ENCODE measurements at regions not wholly inside any gene's neighbourhood (a gene's known extent, or its start where the extent isn't known, plus 50 kb on each side); places are given as distances from the start of the nearest gene placed in this dataset.

- Mint-ChIP-seq H3K27me3 (ENCODE audit: low read depth) (no peaks in the 10 kb centered on the region), H3K4me3 (no peak overlapping the region), H3K36me3 (ENCODE audit: low read depth) (no peaks in the 10 kb centered on the region), H3K27ac (no peak overlapping the region), H3K9me3 (ENCODE audit: insufficient read depth) (no peaks in the 10 kb centered on the region), H3K4me1 (ENCODE audit: low read depth) (no peaks in the 10 kb centered on the region)
- CTCF ChIA-PET = no interaction called here
- no peak for DNase-seq
- POLR2A ChIA-PET = no interaction called here
- ATAC-seq = no peak
These were observed 124.4 kb downstream of the TTLL2 start for GRCh38 chr6:167449094-167449861.

GRCh38 chr6:167450626-167451025 is 125.7 kb downstream of the TTLL2 start:
- Mint-ChIP-seq H3K4me3 (no peak overlapping the region), H3K36me3 (ENCODE audit: low read depth) (no peaks in the 10 kb centered on the region), H3K27ac (no peak overlapping the region), H3K27me3 (ENCODE audit: low read depth) (no peaks in the 10 kb centered on the region), H3K4me1 (ENCODE audit: low read depth) (no peaks in the 10 kb centered on the region), H3K9me3 (ENCODE audit: insufficient read depth) (no peaks in the 10 kb centered on the region)
- CTCF ChIA-PET = no interaction called here
- no peak for ATAC-seq
- no peak for DNase-seq
- POLR2A ChIA-PET = no interaction called here

DNA sequence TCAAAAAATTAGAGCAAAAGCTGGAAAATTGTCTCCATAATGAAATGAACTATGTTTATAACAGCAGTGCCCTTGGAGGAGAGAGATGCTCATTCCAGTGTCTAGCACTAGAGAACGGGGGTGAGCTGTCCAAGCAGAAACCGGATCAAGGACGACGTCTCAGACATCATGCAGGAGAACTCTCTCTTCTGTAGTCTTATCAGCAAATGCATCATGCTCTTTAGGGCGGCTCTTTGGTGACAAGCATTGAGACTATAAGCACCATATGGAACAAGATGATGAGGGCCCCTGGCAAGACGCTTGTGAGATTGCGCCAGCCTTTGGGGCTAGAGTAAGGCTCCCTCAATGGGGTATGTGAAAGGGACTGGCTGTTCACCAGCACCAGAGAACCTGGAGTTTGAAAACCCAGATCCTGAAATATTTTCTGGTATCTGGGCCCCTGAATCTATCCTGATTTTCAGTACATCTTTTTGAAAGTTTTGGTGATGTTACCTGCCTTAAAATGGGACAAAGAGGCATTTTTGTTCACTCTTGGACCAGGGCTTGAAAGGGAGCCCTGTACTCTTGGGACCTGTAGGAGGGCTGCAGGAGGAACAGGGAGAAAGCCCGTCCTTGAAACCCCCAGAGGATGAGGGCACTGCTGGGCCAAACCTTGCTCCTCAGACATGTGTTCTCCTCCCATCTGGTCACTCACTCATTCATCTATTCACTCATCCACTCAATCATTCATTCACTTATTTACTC is 127.6 kb downstream of the TTLL2 start:
- Mint-ChIP-seq H3K27me3 (ENCODE audit: low read depth) (peaks cover 2% of the 10 kb centered on the region), H3K4me3 (no peak overlapping the region), H3K9me3 (ENCODE audit: insufficient read depth) (no peaks in the 10 kb centered on the region), H3K4me1 (ENCODE audit: low read depth) (no peaks in the 10 kb centered on the region), H3K36me3 (ENCODE audit: low read depth) (no peaks in the 10 kb centered on the region), H3K27ac (no peak overlapping the region)
- ATAC-seq = no peak
- DNase-seq = no peak
- ChIA-PET POLR2A (no interaction called here), CTCF (no interaction called here)

- DNase-seq = no peak
- Mint-ChIP-seq H3K27me3 (ENCODE audit: low read depth) (peaks cover 2% of the 10 kb centered on the region), H3K9me3 (ENCODE audit: insufficient read depth) (no peaks in the 10 kb centered on the region), H3K27ac (no peak overlapping the region), H3K4me3 (no peak overlapping the region), H3K36me3 (ENCODE audit: low read depth) (no peaks in the 10 kb centered on the region), H3K4me1 (ENCODE audit: low read depth) (no peaks in the 10 kb centered on the region)
- ATAC-seq = no peak
- ChIA-PET POLR2A (no interaction called here), CTCF (no interaction called here)
These were observed 128.2 kb downstream of the TTLL2 start for GRCh38 chr6:167453082-167453446.

- CTCF ChIA-PET = no interaction called here
- ATAC-seq = no peak
These were observed 129.1 kb downstream of the TTLL2 start for GRCh38 chr6:167454003-167454402.

DNA sequence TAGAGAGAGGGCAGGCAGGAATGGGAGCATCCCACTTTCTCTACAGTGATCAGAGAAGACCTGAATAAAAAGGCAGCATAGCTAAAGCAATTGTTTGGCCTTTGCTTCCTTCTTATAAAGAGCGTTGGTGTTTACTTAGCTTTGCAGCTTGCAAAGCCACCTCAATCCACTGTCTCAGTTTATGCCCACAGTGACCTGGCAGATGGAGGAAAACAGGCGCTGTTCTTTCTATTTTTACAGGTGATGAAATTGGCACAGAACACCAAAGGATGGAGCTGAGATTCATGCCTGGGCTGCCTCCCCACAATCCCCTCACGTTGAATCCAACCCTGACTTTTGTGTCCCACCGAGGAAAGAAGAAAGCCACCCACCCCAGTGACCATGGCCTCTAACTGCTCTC is 130.5 kb downstream of the TTLL2 start:
- Mint-ChIP-seq H3K36me3 (ENCODE audit: low read depth) (no peaks in the 10 kb centered on the region), H3K27me3 (ENCODE audit: low read depth) (peaks cover 5% of the 10 kb centered on the region), H3K4me3 (no peak overlapping the region), H3K9me3 (ENCODE audit: insufficient read depth) (no peaks in the 10 kb centered on the region), H3K27ac (no peak overlapping the region), H3K4me1 (ENCODE audit: low read depth) (no peaks in the 10 kb centered on the region)
- no peak for ATAC-seq
- no peak for DNase-seq
- POLR2A ChIA-PET = no interaction called here
- CTCF ChIA-PET = no interaction called here

More at GRCh38 chr6:167454003-167454402, 129.1 kb downstream of the TTLL2 start:
- Mint-ChIP-seq H3K27ac (no peak overlapping the region), H3K4me3 (no peak overlapping the region), H3K36me3 (ENCODE audit: low read depth) (no peaks in the 10 kb centered on the region), H3K9me3 (ENCODE audit: insufficient read depth) (no peaks in the 10 kb centered on the region), H3K4me1 (ENCODE audit: low read depth) (no peaks in the 10 kb centered on the region), H3K27me3 (ENCODE audit: low read depth) (peaks cover 2% of the 10 kb centered on the region)
- POLR2A ChIA-PET = no interaction called here
- no peak for DNase-seq

DNA sequence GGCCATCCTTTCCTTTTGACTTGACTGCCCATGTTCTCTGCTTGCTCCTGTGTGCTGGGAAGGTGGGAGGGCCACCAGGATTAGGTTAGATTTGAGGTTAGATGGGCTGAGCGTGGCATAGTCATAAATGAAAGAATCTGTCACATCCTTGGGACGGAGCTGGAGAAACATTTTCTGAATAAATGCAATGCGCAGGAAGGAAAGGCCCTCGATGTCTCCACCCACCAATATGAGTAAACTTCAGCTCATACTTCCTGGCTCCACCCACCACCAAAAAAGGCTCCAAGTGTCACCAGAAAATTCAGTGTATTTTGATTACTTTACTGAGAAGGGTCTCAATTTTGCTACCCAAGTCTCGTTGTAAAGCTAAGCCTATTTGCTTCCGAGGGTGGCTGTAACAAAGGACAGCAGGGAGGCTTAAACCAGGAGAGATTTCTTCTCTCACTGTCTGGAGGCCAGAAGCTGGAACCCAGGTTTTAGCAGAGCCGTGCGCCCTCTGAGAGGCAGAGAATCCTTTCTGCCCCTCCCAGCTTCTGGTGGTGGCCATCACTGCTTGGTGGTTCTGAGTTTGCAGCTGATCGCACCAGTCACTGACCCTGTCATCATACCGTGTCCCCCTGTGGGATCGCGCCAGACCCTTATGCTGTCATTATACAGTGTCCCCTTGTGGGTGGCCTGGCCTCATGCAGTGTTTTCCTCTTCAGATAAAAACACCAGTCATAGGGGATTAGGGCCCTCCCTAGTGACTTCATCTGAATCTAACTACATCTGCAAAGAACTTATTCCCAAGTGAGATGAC is 137.8 kb downstream of the TTLL2 start:
- Mint-ChIP-seq H3K27me3 (ENCODE audit: low read depth) (peaks cover 6% of the 10 kb centered on the region), H3K36me3 (ENCODE audit: low read depth) (no peaks in the 10 kb centered on the region), H3K27ac (no peak overlapping the region), H3K4me1 (ENCODE audit: low read depth) (no peaks in the 10 kb centered on the region), H3K4me3 (no peak overlapping the region), H3K9me3 (ENCODE audit: insufficient read depth) (no peaks in the 10 kb centered on the region)
- no peak for DNase-seq
- POLR2A ChIA-PET = no interaction called here
- no peak for ATAC-seq
- CTCF ChIA-PET = interaction anchor here (0.6 kb wide), 1 partner anchor 338 kb away, joined by 3 read pairs; no protein-coding TSS in a partner anchor

DNA sequence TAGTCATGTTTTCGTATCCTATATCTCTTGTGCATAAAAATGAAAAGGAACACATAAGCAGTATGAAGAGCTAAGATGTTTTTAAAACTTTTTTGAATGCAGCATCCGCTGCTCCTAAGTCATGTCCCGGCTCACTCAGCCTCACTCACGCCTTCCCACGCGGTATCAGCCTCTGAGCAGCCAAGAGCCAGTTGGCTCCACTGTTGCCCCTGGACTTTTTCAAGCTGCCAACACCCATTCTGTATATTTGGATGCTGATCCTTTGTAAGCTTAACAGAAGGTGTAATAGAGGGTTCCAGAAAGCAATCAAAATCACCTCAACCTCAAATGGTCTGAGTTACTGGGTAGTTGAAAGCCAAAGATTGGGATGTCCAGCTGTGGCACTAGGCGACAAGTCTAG is 139.3 kb downstream of the TTLL2 start:
- Mint-ChIP-seq H3K9me3 (ENCODE audit: insufficient read depth) (no peaks in the 10 kb centered on the region), H3K4me3 (no peak overlapping the region), H3K4me1 (ENCODE audit: low read depth) (peaks cover 3% of the 10 kb centered on the region), H3K27ac (no peak overlapping the region), H3K27me3 (ENCODE audit: low read depth) (peaks cover 6% of the 10 kb centered on the region), H3K36me3 (ENCODE audit: low read depth) (no peaks in the 10 kb centered on the region)
- ChIA-PET POLR2A (interaction anchor here (0.8 kb wide), 1 partner anchor 9 kb away, joined by 3 read pairs; no protein-coding TSS in a partner anchor), CTCF (no interaction called here)
- DNase-seq (no peak), ATAC-seq (no peak)

GRCh38 chr6:167465482-167465881 is 140.6 kb downstream of the TTLL2 start:
- ChIA-PET POLR2A (no interaction called here), CTCF (no interaction called here)
- ATAC-seq (no peak), DNase-seq (no peak)
- Mint-ChIP-seq H3K27ac (no peak overlapping the region), H3K36me3 (ENCODE audit: low read depth) (no peaks in the 10 kb centered on the region), H3K4me3 (no peak overlapping the region), H3K27me3 (ENCODE audit: low read depth) (peaks cover 4% of the 10 kb centered on the region), H3K9me3 (ENCODE audit: insufficient read depth) (no peaks in the 10 kb centered on the region), H3K4me1 (ENCODE audit: low read depth) (peaks cover 4% of the 10 kb centered on the region)

GRCh38 chr6:167467282-167467681 is 142.4 kb downstream of the TTLL2 start:
- H3K27ac Mint-ChIP-seq = no peak overlapping the region
- no peak for DNase-seq
- peaks cover 4% of the 10 kb centered on the region for H3K4me1 Mint-ChIP-seq (ENCODE audit: low read depth)
- no peaks in the 10 kb centered on the region for H3K27me3 Mint-ChIP-seq (ENCODE audit: low read depth)
- H3K36me3 Mint-ChIP-seq (ENCODE audit: low read depth) = no peaks in the 10 kb centered on the region
- ChIA-PET POLR2A (no interaction called here), CTCF (no interaction called here)
- ATAC-seq = no peak
- no peaks in the 10 kb centered on the region for H3K9me3 Mint-ChIP-seq (ENCODE audit: insufficient read depth)
- no peak overlapping the region for H3K4me3 Mint-ChIP-seq

DNA sequence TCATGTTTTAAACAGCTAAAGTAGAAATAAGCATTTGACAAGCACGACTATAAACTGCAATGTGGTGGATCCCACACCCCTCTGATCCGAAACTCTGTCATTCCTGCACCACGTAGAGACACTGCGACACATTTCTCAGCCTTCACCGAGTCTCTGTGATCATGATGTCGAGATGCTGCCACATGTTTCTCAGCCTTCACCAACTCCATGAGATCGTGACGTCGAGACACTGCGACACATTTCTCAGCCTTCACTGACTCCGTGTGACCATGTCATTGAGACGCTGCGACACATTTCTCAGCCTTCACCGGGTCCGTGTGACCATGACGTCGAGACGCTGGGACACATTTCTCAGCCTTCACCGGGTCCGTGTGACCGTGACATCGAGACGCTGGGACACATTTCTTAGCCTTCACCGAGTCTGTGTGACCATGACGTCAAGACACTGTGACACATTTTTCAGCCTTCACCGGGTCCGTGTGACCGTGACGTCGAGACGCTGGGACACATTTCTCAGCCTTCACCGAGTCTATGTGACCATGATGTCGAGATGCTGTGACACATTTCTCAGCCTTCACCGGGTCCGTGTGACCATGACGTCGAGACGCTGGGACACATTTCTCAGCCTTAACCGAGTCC is 143.0 kb downstream of the TTLL2 start:
- no peaks in the 10 kb centered on the region for H3K27me3 Mint-ChIP-seq (ENCODE audit: low read depth)
- H3K36me3 Mint-ChIP-seq (ENCODE audit: low read depth) = no peaks in the 10 kb centered on the region
- no peak overlapping the region for H3K4me3 Mint-ChIP-seq
- POLR2A ChIA-PET = no interaction called here
- DNase-seq (no peak), ATAC-seq (no peak)
- no peak overlapping the region for H3K27ac Mint-ChIP-seq
- CTCF ChIA-PET = no interaction called here
- H3K4me1 Mint-ChIP-seq (ENCODE audit: low read depth) = peaks cover 4% of the 10 kb centered on the region
- no peaks in the 10 kb centered on the region for H3K9me3 Mint-ChIP-seq (ENCODE audit: insufficient read depth)

- DNase-seq = no peak
- ChIA-PET POLR2A (no interaction called here), CTCF (no interaction called here)
- Mint-ChIP-seq H3K9me3 (ENCODE audit: insufficient read depth) (no peaks in the 10 kb centered on the region), H3K27me3 (ENCODE audit: low read depth) (no peaks in the 10 kb centered on the region), H3K4me1 (ENCODE audit: low read depth) (peaks cover 4% of the 10 kb centered on the region), H3K4me3 (no peak overlapping the region), H3K27ac (no peak overlapping the region), H3K36me3 (ENCODE audit: low read depth) (no peaks in the 10 kb centered on the region)
- no peak for ATAC-seq
These were observed 144.2 kb downstream of the TTLL2 start for GRCh38 chr6:167469101-167469500.
